Forelimb muscle (tissue), 1 donor: ENCODE measurements at regions not wholly inside any gene's neighbourhood (a gene's known extent, or its start where the extent isn't known, plus 50 kb on each side); places are given as distances from the start of the nearest gene placed in this dataset.

ENCODE experiments used
- DNase-seq: peaks from one replicate; pipeline ENCODE4 v3.0.0-alpha.2; 2013; ENCODE audit warnings: low read depth

- no peak for DNase-seq
Measured at GRCh38 chr2:120454654-120455385, 108.9 kb downstream of the INHBB start.

GRCh38 chr2:120455390-120455789 lies 109.5 kb downstream of the INHBB start:
- DNase-seq, result no peak

- no peak for DNase-seq
Measured at GRCh38 chr2:120456867-120457266, 110.9 kb downstream of the INHBB start.

- DNase-seq, result no peak
Measured at GRCh38 chr2:120460511-120460910, 114.6 kb downstream of the INHBB start.

DNA sequence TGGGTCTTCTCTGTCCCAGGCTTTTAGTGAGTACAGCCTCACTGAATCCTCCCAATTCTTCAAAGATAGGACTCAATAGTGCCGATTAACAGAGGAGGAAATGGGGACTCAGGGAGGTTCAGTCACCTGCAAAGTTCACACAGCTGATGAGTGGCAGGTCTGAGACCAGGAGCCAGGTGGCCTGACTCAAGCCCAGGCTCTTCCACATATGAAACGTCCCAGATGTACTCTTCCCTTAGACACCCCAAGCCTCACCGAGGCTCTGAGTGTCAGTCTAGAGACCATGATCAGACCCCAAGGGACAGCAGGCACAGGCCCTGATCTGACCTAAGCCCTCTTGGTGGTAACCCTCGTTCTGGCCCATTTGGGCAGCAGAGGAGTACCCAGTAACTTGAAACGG lies 115.2 kb downstream of the INHBB start:
- DNase-seq, result no peak

DNA sequence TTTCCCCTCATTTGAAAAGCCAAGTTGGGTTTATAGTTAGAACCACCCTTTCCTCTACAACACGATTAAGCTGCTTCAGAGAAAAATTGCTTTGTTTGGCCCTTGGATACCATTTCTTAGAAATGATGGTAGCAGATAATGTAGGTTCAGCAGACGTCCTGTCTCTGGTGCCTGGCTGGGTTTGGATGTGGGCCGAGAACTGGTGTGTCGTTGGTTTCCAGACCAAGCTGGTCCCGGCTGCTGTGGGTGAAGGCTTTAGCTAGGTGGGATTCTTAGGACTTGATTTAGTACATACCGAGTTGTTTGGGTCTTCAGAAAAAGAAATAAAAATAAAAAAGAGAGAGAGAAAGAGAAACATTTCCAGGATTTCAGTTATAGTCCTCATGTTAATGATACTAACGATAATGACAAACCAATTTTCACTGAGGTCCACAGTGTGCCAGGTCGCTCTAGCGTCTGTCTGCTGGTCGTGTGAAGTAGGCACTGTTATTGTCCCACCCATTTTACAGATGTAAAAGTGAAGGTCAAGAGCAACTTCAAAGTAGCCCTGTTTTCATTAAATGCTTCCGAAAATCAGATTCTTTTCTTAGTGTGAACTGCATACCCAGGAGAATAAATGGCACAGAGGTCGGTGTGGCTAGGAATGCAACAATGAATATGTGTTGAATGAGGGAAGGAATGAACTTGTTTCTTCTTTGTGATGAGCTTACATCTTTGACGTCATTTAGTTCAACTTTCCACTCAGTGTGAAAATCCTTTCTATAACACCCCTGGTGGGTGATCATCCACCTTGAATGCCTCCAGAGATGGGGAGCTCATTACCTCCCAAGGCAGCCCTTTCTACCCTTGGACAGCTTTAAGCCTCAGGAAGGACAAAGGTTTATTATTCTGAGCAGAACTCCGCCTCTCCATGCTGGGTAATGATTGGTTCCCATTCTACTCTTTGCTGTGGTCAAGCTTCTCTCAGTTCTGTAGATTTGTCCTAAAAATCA lies 115.9 kb downstream of the INHBB start:
- no peak for DNase-seq

- DNase-seq, result no peak
Measured at GRCh38 chr2:120463527-120463926, 117.6 kb downstream of the INHBB start.

DNA sequence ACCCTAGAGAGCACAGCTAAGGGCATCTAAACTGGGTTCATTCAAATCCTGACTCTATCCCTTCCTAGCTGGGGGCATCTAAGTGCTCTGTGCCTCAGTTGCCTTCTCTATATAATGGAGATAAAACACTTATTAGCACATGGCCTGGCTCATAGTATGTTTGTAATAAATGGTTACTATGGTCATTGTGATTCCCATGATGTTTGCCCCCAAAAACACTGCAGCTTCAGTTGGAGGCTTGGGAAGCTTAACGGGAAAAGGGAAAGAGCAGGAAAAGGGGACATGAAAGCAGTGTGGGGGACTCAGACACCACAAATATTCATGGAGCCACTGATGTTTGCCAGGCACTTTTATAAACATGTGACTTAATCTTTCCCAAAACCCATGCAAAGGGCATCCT lies 118.1 kb downstream of the INHBB start:
- no peak for DNase-seq

DNA sequence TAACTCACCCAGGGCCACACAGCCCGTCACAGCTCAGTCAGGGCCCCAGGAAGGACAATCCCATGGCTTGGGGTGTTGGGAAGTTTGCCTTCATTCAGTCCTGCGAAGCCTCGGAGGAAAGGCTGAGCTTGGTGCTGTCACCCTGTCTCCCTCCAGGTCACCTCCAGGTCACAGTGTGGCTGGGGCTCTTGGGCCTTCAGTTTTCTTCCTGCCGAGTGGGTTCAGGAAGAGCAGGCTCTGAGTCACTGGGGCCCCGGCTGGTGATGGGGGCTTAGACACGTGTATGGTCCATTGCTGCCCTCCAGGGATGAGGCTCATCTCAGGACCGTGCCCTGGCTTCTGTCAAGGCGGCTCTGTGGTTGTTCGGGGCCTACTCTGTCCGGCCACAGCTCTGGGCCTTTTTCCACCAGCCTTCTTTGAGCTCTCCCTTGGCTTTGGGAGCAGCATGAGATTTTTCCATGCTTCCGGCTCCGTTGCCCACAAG lies 118.6 kb downstream of the INHBB start:
- DNase-seq, result no peak

- no peak for DNase-seq
Measured at GRCh38 chr2:120465012-120465700, 119.2 kb downstream of the INHBB start.

DNA sequence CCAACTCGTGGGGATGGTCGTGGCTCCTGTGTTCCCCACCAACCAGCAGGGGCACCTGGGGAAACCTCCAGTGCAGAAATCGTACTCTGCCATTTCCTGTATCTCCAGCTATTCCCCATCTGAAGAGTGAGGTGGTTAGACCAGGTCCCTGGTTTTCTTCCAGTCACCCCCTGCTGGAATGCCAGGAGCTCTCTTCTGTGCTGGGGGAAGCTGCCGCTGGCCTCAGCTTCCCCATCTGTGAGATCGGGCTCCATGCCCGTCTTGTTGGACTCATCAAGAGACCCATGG lies 119.7 kb downstream of the INHBB start:
- no peak for DNase-seq

- no peak for DNase-seq
Measured at GRCh38 chr2:120465989-120466703, 120.2 kb downstream of the INHBB start.

- no peak for DNase-seq
Measured at GRCh38 chr2:120466704-120467054, 120.7 kb downstream of the INHBB start.

DNA sequence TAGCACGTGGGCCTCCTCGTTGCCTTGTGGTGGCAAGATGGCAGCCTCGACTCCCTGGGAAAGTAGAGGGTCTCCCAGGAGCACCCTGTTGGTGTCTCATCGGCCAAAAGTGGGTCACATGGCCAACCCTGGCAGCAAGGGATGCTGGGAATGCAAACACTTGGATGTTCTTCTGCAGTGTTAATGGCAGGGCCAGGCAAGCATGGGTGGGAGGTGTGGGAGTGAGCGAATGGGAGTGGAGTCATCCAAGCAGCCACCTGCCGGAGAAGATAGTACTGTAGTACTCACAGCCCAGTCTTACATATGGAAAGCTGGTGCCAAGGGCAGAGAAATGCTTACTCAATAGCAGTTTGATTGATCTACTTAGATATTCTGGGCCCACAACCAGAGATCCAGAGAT lies 122.2 kb downstream of the INHBB start:
- DNase-seq, result no peak

DNA sequence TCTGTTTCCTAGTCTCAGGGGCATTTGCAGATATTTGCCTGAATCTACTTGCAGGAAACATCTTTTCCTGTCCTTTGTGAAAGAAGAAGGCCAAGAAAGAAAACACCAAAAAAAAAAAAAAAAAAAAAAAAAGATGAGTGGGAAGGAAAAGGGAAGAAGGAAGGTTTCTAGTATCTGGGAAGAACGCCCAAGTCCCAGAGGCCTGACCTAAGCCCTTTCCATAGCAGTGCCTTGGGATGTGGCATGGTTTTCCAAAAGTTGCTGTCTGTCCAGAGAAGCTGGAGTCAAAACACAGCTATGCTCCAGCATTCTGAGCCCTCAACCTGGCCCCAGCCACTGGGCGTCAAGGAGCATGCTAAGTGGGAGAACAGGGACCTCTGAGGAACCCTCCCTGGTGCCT lies 123.5 kb downstream of the INHBB start:
- no peak for DNase-seq

GRCh38 chr2:120470041-120470965 lies 124.4 kb downstream of the INHBB start:
- DNase-seq, result no peak

- no peak for DNase-seq
Measured at GRCh38 chr2:120471166-120471565, 125.2 kb downstream of the INHBB start.

- no peak for DNase-seq
Measured at GRCh38 chr2:120472031-120472430, 126.1 kb downstream of the INHBB start.

GRCh38 chr2:120472891-120473309 lies 127.0 kb downstream of the INHBB start:
- no peak for DNase-seq

DNA sequence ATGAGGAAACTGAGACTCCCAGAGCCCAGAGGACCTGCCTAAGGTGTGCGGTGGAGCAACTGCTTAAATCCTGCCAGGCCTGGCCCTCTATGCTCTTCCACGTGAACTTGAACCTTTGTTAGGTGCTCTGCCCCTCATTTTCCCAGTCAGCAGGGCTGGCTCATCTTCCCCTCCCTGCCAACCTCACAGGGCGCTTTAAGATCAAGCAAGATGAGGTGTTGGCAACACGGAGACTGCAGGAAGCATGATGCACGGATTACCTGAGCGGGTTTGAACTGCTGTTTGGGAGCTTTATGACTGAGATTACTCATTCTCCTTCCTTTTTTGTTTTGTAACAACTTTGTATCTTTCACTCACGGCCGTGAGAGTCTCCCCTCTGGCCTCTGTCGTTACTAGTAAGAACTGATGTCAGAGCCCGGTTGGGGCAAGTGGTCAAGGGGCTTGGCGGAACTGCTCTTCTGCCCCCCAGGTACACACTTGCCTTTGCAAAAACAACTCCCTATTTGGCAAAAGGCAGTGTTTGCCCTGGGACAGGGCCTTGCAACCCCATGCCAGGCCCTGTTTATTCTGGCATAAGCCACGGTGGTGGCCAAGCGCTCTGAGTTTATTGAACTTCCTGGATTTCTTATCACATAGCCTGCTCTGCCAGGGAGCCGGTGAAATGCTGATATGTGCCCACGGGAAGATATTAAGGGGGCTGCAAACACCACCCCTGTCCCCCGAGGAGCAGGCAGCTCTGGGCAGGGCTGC lies 127.8 kb downstream of the INHBB start:
- DNase-seq, result no peak
